ENCODE measurements at regions not wholly inside any gene's neighbourhood (a gene's known extent, or its start where the extent isn't known, plus 50 kb on each side); places are given as distances from the start of the nearest gene placed in this dataset.
"Not testable (repeated sequence)": the region's sequence is repeated elsewhere in the genome, so short reads cannot be mapped to it uniquely, and the experiment has no call there.

GRCh38 chr1:70674941-70675685, 264.0 kb downstream of the CTH start:
- no peak for DNase-seq

DNA sequence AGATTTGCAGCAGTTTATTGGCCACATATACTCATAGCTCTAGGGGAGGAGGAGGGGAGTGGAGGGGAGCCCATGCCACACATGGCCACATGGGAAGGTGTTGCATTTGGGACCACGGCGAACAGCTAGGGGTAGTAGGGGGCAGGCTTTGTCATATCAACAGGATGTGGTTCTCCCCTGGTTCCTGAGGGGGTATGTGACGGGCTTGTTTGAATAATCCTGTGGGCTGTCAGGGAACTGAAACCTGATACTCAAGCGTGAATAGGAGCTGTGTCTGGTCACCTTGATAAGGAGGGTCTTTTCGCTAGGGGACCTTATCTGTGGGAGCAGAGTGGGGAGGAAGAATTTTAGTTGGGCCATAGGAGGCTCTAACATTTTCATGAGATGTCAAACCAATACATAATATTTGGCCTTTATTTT, 264.7 kb downstream of the CTH start:
- DNase-seq: no peak

GRCh38 chr1:70685300-70686286, 274.5 kb downstream of the CTH start:
- no peak for DNase-seq

DNA sequence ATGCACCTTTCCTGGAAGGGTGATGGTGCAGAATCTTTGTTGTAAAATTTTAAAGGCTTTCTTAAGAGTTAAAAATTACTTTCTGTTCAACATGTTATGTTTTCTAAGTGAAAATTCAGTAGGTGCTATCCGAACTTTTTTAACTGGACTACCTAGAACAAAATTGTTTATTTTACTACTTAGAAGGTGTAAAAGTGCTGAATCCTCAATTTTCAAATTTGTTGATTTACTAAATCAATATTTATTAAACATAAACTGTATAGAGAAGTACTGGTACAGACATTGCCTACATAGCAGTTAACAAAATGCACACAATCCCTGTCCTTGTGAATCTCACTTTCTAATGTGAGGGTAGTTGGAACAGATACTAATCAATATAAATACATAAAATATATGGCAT, 277.5 kb downstream of the CTH start:
- no peak for DNase-seq

- peak; percentile 59 for DNase-seq
Measured at GRCh38 chr1:70706381-70707037, 295.4 kb downstream of the CTH start.

DNA sequence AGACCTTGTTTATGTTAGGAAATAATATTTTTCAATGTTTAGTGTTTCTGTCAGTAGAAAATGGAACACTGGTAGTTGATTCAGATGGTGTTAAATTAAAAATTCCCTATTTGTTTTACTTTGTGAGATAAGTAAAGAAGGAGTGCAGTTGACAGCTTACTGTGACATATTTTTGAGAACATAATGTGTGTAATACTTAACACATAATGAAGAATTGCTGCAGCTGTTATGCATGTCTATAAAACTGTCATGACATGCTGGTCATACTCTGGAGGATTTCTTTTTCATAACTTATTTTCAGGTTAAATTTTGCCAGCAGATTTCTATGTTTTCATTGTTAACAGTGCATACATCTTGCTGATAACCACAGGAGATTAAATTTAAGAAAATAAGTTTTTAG, 296.1 kb downstream of the CTH start:
- no peak for DNase-seq

DNA sequence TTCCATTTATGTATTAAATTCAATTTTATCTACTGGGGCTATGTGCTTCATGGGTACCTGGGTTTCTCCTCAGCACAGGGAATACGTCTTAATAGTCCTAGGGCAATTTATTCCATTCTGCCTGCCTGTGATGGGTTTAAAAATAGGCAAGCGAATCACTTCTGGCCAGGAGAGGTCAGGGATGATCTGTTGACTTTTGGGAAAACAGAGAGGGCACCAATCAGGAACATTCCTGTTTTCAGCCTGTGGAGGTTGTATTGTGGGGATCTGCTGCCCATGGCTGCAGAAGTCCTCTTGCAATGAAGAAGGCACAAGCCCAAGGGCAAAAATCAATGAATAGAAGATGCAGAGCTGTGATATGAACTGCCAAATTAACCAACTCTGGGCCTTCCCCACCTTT, 303.1 kb downstream of the CTH start:
- DNase-seq: no peak

DNA sequence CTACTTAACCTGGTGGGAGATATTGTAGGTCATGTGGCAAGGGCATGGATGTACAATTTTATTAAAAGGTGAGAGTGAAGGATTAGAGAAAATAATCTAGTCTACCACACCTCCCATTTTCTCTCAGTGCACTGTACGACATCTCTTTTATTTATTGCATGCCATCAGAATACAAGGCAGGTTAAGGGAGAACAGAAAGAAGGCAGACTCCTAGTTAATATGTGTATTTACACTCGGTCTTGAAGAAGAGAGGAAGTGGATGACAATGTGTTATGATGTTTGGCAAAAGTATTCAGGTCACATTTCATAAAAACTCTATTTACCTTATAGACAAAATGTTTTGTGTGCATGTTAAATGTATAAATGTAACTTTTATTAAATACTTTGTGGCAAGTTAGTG, 306.1 kb downstream of the CTH start:
- DNase-seq: no peak

DNA sequence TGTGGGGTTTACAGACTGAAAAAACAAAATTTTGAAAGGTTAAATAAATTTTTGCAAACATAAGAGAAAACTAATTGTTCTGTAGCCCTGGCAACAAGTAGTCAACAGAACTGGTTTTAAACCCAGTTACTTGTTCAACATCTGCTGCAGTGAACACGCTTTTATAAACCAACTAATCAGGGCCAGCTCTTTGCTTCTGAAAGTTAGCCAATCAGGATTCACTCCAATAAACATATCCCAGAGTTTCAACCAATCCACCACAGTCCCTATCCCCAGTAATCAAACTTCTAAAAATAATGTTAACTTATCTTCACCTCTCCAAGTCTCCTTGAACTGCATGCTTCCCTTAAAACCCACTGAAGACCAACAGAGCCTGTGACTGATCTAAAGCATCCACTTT, 306.6 kb downstream of the CTH start:
- DNase-seq: no peak

GRCh38 chr1:70718086-70718630, 307.1 kb downstream of the CTH start:
- no peak for DNase-seq

GRCh38 chr1:70719154-70719553, 308.1 kb downstream of the CTH start:
- DNase-seq: no peak

DNA sequence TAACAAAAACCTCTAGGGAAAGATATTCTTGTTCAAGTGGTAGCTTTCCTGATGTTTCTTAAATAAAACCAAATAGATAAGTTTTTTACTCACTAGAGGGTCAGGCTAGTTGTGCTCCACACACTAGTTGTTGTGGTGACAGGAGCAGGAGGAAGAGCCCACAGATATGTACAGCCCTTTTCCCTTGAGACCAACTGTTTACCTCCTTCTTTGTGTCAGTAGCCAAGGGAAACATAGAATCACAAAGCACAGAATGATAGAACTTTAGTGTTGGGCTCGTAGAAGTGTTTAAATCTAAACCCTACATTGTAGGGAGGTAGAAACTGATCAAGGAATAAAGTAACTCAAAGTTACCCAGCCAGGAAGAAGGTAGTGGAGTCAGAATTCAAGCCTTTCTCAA, 309.0 kb downstream of the CTH start:
- DNase-seq: no peak

- DNase-seq: no peak
Measured at GRCh38 chr1:70720521-70720920, 309.5 kb downstream of the CTH start.

GRCh38 chr1:70727886-70728489, 316.9 kb downstream of the CTH start:
- DNase-seq: no peak

- not testable (repeated sequence) for DNase-seq
Measured at GRCh38 chr1:70736518-70736917, 311.1 kb downstream of the PTGER3 start.

GRCh38 chr1:70737125-70737524, 310.5 kb downstream of the PTGER3 start:
- DNase-seq: no peak

DNA sequence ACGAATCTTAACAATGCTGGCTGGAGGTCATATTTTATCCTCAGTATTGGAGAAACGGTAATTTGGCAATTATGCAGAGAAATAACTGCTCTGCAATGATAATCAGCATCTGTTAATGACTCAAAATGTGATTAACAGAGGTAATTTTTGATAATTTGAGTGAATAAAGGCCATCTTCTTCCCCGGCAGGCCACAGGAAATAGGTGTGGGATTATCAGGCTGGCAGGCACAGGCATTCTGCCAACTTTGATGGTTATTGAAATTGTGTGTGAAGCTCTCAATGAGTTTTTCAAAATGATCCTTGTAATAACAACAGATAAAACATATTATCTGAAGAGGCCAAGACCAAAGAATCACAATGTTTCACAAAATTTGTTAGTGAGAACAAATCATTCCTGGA, 309.0 kb downstream of the PTGER3 start:
- DNase-seq: no peak

DNA sequence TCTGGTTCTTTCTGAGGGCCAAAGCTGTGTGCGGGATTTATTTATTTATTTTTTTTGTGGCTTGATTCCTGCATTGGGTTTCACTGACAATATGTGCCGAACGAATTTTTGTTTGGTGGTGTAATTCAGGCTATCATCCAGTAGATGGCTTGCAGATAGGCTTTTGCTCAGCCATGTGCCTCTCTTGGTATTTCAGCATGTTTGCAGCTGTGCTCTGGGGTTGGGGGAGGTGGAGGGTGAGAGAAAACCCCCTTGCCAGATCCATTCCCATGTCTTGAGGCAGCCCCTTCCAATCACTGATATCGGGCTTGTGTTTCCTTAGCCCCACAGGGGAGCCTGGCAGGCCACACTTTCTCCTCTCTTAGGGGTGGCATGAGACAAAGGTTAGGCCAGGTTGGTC, 302.4 kb downstream of the PTGER3 start:
- no peak for DNase-seq

DNA sequence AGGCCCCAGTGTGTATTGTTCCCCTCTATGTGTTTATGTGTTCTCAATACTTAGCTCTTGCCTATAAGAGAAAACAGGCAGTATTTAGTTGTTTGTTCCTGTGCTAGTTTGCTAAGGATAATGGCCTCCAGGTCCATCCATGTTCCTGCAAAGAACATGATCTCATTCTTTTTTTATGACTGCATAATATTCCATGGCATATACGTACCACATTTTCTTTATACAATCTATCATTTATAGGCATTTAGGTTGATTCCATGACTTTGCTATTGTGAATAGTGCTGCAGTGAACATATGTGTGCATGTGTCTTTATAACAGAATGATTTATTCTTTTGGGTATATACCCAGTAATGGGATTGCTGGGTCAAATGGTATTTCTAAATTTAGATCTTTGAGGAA, 301.6 kb downstream of the PTGER3 start:
- not testable (repeated sequence) for DNase-seq

GRCh38 chr1:70747123-70747522, 300.5 kb downstream of the PTGER3 start:
- not testable (repeated sequence) for DNase-seq

DNA sequence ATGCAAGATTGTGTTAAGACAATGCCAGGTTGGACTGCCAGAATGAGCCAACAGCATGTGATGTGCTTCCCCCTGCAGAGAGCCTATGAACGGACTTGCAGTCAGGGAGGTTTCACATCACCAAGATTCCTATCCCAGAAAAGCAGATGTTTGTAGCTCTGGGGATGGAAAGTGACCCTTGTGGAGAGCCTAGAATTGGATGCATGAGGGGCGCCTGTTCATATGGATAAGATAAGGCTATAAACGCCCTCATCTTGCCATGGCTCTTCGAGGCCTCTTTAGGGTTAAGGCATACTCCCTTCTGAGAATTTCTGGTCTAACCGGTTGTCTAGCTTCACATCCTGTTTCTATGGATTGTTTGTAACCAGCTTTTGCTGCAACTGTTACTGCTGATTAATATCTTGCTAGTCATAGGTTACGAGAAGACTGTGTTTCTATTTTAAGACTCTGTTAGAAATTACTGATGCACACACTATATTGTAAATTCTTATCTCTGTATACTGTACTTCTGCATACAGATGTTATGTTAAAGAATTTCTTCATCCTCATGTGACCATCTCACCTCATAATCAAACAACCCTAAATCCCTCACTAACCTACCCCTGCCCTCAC, 295.8 kb downstream of the PTGER3 start:
- not testable (repeated sequence) for DNase-seq

DNA sequence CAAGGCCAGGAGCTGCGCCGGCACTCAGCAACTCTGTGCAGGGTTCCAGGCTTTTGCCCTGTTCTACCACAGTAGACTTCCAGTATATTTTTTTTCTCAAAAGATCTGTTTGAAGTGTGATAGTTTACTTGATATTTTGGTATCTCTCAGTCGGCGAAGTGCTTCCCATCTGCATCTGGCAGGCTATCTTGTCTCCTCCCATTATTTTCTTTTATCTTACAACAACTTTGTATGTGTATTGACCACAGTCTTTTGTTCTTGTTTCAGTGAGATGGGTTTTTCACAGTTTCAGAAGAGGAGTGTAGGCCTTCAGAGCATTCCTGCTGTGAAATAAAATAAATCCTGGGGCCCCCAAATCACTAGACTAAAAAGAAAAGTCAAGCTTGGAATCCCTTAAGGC, 292.9 kb downstream of the PTGER3 start:
- DNase-seq: no peak
